SU-DHL-6 (cell line): ENCODE measurements at regions not wholly inside any gene's neighbourhood (a gene's known extent, or its start where the extent isn't known, plus 50 kb on each side); places are given as distances from the start of the nearest gene placed in this dataset.

ENCODE experiments used
- H2AFZ ChIP-seq: fragments of 200-600 bp; sonication (generic); 2 replicates; pipeline ENCODE4 v1.6.1; 2014; ENCODE audit warnings: low read depth, mild to moderate bottlenecking, moderate library complexity, mixed read lengths, antibody characterized with exemption, low read length; ENCODE audit not compliant: severe bottlenecking
- H3F3A ChIP-seq: fragments of 200-600 bp; shearing (Covaris generic); 2 replicates; pipeline ENCODE4 v1.6.0; 2016; ENCODE audit warnings: antibody characterized with exemption, mild to moderate bottlenecking; ENCODE audit not compliant: insufficient read depth
- H3K27ac ChIP-seq: fragments of 200-600 bp; sonication (generic); 2 replicates; pipeline ENCODE4 v1.5.1; 2016; ENCODE audit warnings: low read depth, mild to moderate bottlenecking, low read length, moderate library complexity, mixed read lengths
- H3K27me3 ChIP-seq: fragments of 200-600 bp; sonication (generic), shearing (Covaris generic); 2 replicates; pipeline ENCODE4 v1.6.0; 2014; ENCODE audit warnings: mild to moderate bottlenecking, low read length
- H3K36me3 ChIP-seq: fragments of 200-600 bp; sonication (generic); 2 replicates; pipeline ENCODE4 v1.6.1; 2014; ENCODE audit warnings: mild to moderate bottlenecking, low read length, mixed read lengths
- H3K4me2 ChIP-seq: fragments of 300-600, 200-600 bp; shearing (Covaris generic), sonication (generic); 2 replicates; pipeline ENCODE4 v1.6.0; 2014; ENCODE audit warnings: low read length, low read depth, mild to moderate bottlenecking; ENCODE audit not compliant: poor library complexity, severe bottlenecking
- H3K4me3 ChIP-seq: fragments of 200-600 bp; sonication (generic); 2 replicates; pipeline ENCODE4 v1.5.1; 2014; ENCODE audit warnings: antibody characterized with exemption, low read length, mild to moderate bottlenecking, mixed read lengths; ENCODE audit not compliant: insufficient read depth, poor library complexity, severe bottlenecking
- H3K79me2 ChIP-seq: fragments of 200-600 bp; sonication (generic); 2 replicates; pipeline ENCODE4 v1.6.1; 2014; ENCODE audit warnings: mild to moderate bottlenecking, low read length, moderate library complexity; ENCODE audit not compliant: insufficient read depth
- H3K9ac ChIP-seq: fragments of 200-600 bp; sonication (generic); 2 replicates; pipeline ENCODE4 v1.7.0; 2014; ENCODE audit warnings: mild to moderate bottlenecking, low read length
- H3K9me2 ChIP-seq: fragments of 200-600 bp; sonication (generic); replicated peaks from 2 replicates; pipeline ENCODE4 v1.6.1; 2014; ENCODE audit warnings: low read length; ENCODE audit not compliant: insufficient read depth
- H3K9me3 ChIP-seq: fragments of 200-600 bp; sonication (generic); 2 replicates; pipeline ENCODE4 v1.6.1; 2014; ENCODE audit warnings: low read length, mixed read lengths; ENCODE audit not compliant: insufficient read depth
- H4K20me1 ChIP-seq: fragments of 200-600 bp; sonication (generic); 2 replicates; pipeline ENCODE4 v1.6.1; 2014; ENCODE audit warnings: low read depth, mild to moderate bottlenecking, antibody characterized with exemption, low read length, moderate library complexity, mixed read lengths
- CTCF ChIP-seq: fragments of 200-600 bp; sonication (generic); IDR thresholded peaks from one replicate; pipeline ENCODE4 v1.5.1; 2017; ENCODE audit warnings: antibody characterized with exemption, mild to moderate bottlenecking, low read length, moderate library complexity; ENCODE audit not compliant: insufficient read depth, poor library complexity, severe bottlenecking
- EZH2phosphoT487 ChIP-seq: fragments of 200-600 bp; sonication (generic), shearing (Covaris generic); conservative IDR thresholded peaks from 2 replicates; pipeline ENCODE4 v1.6.1; 2018; ENCODE audit warnings: mild to moderate bottlenecking, antibody characterized with exemption, low read length, moderate library complexity, mixed read lengths

GRCh38 chr14:49401373-49401772 lies 184.8 kb downstream of the RPS29 start:
- H3K36me3 ChIP-seq = no peaks in the 10 kb centered on the region
- no peak for TF ChIP-seq EZH2phosphoT487
- TF ChIP-seq CTCF = no peak

DNA sequence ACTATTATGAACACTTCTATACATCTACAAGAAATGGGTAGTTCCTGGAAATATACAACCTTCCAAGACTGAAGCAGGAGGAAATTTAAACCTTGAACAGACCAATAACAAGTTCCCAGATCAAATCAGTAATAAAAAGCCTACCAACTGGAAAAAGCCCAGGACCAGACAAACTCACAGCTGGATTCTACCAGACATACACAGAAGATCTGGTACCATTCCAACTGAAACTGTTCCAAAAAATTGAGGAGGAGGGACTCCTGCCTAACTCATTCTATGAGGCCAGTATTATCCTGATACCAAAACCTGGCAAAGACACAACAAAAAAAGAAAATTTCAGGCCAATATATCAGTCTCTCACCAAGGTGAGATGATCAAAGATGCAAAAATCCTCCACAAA lies 189.4 kb downstream of the RPS29 start:
- no peak for TF ChIP-seq EZH2phosphoT487
- no peak for TF ChIP-seq CTCF
- Histone ChIP-seq H3K27ac (no peak overlapping the region), H3F3A (no peaks in the 10 kb centered on the region), H3K4me2 (no peak overlapping the region), H3K4me3 (no peak overlapping the region), H3K9me2 (no peaks in the 10 kb centered on the region), H3K9me3 (no peaks in the 10 kb centered on the region), H3K27me3 (no peaks in the 10 kb centered on the region), H2AFZ (no peak overlapping the region), H4K20me1 (no peaks in the 10 kb centered on the region), H3K9ac (no peak overlapping the region), H3K79me2 (no peaks in the 10 kb centered on the region), H3K36me3 (no peaks in the 10 kb centered on the region)

More at GRCh38 chr14:49401373-49401772, 184.8 kb downstream of the RPS29 start:
- H3K79me2 ChIP-seq = no peaks in the 10 kb centered on the region
- no peaks in the 10 kb centered on the region for H4K20me1 ChIP-seq
- H3K9ac ChIP-seq = no peak overlapping the region
- H3K9me3 ChIP-seq = no peaks in the 10 kb centered on the region
- H3F3A ChIP-seq = no peaks in the 10 kb centered on the region
- H3K27ac ChIP-seq = no peak overlapping the region
- no peaks in the 10 kb centered on the region for H3K27me3 ChIP-seq
- H3K4me2 ChIP-seq = no peak overlapping the region
- H3K9me2 ChIP-seq = no peaks in the 10 kb centered on the region
- H3K4me3 ChIP-seq = no peak overlapping the region
- H2AFZ ChIP-seq = no peak overlapping the region

DNA sequence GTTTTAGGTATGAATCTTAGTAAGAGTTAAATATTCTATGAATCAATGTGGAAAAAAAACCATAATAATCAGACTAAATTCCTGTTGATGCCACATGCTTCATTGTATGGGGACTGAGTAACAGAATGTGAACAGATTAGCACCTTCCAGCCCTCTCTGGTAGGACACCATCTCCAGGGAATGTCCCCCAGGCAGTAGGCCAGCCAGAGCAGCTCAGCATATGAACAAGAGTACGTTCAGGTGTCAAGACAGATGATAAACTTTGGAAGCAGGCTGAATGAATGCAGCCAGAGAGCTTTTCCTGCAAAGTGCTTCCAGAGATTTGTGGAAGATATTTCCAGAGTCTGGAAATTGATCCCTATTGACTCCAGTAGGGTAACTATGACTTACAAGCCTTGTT lies 204.4 kb downstream of the RPS29 start:
- no peaks in the 10 kb centered on the region for H3K27me3 ChIP-seq
- TF ChIP-seq CTCF (no peak), EZH2phosphoT487 (no peak)
- H3K27ac ChIP-seq = no peak overlapping the region

More for the DNA sequence above, 204.4 kb downstream of the RPS29 start:
- no peaks in the 10 kb centered on the region for H3K9me2 ChIP-seq
- no peaks in the 10 kb centered on the region for H3K36me3 ChIP-seq
- no peak overlapping the region for H2AFZ ChIP-seq
- H3K9me3 ChIP-seq = no peaks in the 10 kb centered on the region
- no peaks in the 10 kb centered on the region for H4K20me1 ChIP-seq
- H3K79me2 ChIP-seq = no peaks in the 10 kb centered on the region
- no peak overlapping the region for H3K4me3 ChIP-seq
- no peak overlapping the region for H3K9ac ChIP-seq
- no peaks in the 10 kb centered on the region for H3F3A ChIP-seq
- no peak overlapping the region for H3K4me2 ChIP-seq
